Right lobe of liver (tissue), 4 donors: ENCODE measurements at regions not wholly inside any gene's neighbourhood (a gene's known extent, or its start where the extent isn't known, plus 50 kb on each side); places are given as distances from the start of the nearest gene placed in this dataset.

ENCODE experiments used
- POLR2A ChIP-seq: fragments of 450-650 bp; IDR thresholded peaks from one replicate; pipeline ENCODE4 v1.6.1; 2017; ENCODE audit warnings: antibody characterized with exemption, mild to moderate bottlenecking
- TF ChIP-seq, protein P1 (sequence below), 4 donors: fragments of 200-600 bp in 3 of 4; fragments of 450-650 bp in 1 of 4; IDR thresholded peaks; one replicate each; pipeline versions ENCODE4 v1.5.1 to v1.8.0; 2016 to 2022; ENCODE audit warnings: antibody characterized with exemption in 4 of 4, mild to moderate bottlenecking in 2 of 4
- donor health status: DM: no; HTN: no; CAD: no.
- donor health status: DM: no; HTN: no; CAD: no.
- donor health status: DM: no; HTN: yes; CAD: no.

- TF ChIP-seq, protein P1, sequence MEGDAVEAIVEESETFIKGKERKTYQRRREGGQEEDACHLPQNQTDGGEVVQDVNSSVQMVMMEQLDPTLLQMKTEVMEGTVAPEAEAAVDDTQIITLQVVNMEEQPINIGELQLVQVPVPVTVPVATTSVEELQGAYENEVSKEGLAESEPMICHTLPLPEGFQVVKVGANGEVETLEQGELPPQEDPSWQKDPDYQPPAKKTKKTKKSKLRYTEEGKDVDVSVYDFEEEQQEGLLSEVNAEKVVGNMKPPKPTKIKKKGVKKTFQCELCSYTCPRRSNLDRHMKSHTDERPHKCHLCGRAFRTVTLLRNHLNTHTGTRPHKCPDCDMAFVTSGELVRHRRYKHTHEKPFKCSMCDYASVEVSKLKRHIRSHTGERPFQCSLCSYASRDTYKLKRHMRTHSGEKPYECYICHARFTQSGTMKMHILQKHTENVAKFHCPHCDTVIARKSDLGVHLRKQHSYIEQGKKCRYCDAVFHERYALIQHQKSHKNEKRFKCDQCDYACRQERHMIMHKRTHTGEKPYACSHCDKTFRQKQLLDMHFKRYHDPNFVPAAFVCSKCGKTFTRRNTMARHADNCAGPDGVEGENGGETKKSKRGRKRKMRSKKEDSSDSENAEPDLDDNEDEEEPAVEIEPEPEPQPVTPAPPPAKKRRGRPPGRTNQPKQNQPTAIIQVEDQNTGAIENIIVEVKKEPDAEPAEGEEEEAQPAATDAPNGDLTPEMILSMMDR (IDR thresholded peaks at IDR 0.05): no peak
- TF ChIP-seq POLR2A: no peak
Measured at GRCh38 chr3:103306104-103306503, 871.3 kb downstream of the ZPLD1 start.
